A549 (cell line): ENCODE measurements at regions not wholly inside any gene's neighbourhood (a gene's known extent, or its start where the extent isn't known, plus 50 kb on each side); places are given as distances from the start of the nearest gene placed in this dataset.

ENCODE experiments used
- HDAC2 ChIP-seq: fragments of 200-600 bp; sonication (generic); IDR thresholded peaks from 2 replicates; pipeline ENCODE4 v1.6.1; 2016
- MYC ChIP-seq: IDR thresholded peaks from 2 replicates; pipeline ENCODE4 v1.6.1; 2012; ENCODE audit warnings: mild to moderate bottlenecking, inconsistent platforms, low read length, improper control_type of control experiment, borderline replicate concordance
- POLR2A ChIP-seq: IDR thresholded peaks from 2 replicates; pipeline ENCODE4 v1.6.1; 2012; ENCODE audit warnings: mild to moderate bottlenecking, low read length
- RAD21 ChIP-seq, 2 experiments: fragments of >200 bp in 1 of 2; sonication (Bioruptor Twin) in 1 of 2; formaldehyde crosslinking in 1 of 2; IDR thresholded peaks in 1 of 2; conservative IDR thresholded peaks in 1 of 2; 2 replicates in 1 of 2; 3 replicates in 1 of 2; pipeline ENCODE4 v1.6.1; 2012 to 2018; ENCODE audit warnings: inconsistent platforms in 1 of 2
- TFCP2L1 ChIP-seq: fragments of 250-450 bp; sonication (Bioruptor Pico); IDR thresholded peaks from 2 replicates; pipeline ENCODE4 v1.5.0; 2021; ENCODE audit warnings: mild to moderate bottlenecking
- TF ChIP-seq, protein P1 (sequence below): fragments of >200 bp; sonication (Bioruptor Twin); formaldehyde crosslinking; IDR thresholded peaks from 3 replicates; pipeline ENCODE4 v1.5.1; 2016

DNA sequence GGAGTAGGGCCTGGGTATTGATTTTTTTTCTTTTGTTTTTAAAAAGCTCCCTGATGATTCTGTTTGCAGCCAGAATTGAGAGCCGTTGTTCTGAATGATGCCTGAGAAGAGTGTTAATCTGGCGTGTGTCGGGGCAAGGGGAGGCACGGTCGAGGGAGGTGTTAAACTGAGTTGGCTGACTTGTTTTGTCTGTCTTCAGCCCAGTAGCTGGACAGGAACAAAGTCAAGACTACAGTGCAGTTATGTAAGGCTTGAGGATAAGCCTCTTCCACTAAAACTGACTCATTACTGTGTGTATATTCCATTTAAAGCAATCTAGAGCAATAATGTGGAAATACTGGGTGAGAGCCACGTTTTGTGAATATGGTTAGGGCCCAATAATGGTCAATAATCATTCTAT lies 119.0 kb upstream of the DLG1 start:
- TF ChIP-seq, protein P1, sequence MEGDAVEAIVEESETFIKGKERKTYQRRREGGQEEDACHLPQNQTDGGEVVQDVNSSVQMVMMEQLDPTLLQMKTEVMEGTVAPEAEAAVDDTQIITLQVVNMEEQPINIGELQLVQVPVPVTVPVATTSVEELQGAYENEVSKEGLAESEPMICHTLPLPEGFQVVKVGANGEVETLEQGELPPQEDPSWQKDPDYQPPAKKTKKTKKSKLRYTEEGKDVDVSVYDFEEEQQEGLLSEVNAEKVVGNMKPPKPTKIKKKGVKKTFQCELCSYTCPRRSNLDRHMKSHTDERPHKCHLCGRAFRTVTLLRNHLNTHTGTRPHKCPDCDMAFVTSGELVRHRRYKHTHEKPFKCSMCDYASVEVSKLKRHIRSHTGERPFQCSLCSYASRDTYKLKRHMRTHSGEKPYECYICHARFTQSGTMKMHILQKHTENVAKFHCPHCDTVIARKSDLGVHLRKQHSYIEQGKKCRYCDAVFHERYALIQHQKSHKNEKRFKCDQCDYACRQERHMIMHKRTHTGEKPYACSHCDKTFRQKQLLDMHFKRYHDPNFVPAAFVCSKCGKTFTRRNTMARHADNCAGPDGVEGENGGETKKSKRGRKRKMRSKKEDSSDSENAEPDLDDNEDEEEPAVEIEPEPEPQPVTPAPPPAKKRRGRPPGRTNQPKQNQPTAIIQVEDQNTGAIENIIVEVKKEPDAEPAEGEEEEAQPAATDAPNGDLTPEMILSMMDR = no peak
- no peak for TF ChIP-seq POLR2A
- TF ChIP-seq HDAC2 = no peak
- TF ChIP-seq MYC = no peak
- TF ChIP-seq RAD21 (conservative IDR thresholded peaks at IDR 0.05 in 1 of 2, IDR thresholded peaks at IDR 0.05 in 1 of 2) = no peak
- TF ChIP-seq TFCP2L1 (CRISPR knock-in tag) = no peak
